OCI-LY7 (cell line): ENCODE measurements at regions not wholly inside any gene's neighbourhood (a gene's known extent, or its start where the extent isn't known, plus 50 kb on each side); places are given as distances from the start of the nearest gene placed in this dataset.

ENCODE experiments used
- BruUV-seq: library from RNA; stranded (reverse); fragments of 400-500 nt; replicated peaks from 2 replicates; lab custom pipeline; 2021; lab: Mats Ljungman, UMichigan
- CTCF ChIA-PET: fragments of 300-600 bp; sonication (Branson Sonifier 250); formaldehyde crosslinking; loops from one replicate; lab custom pipeline; 2022; ENCODE audit warnings: antibody characterized with exemption; ENCODE audit not compliant: unreplicated experiment; lab: Charles Lee
- POLR2A ChIA-PET: fragments of 300-600 bp; sonication (Branson Sonifier 250); formaldehyde crosslinking; loops from one replicate; lab custom pipeline; 2022; ENCODE audit warnings: antibody characterized with exemption; lab: Charles Lee
- DNase-seq: peaks from one replicate; pipeline ENCODE4 v3.0.0-alpha.2; 2015; ENCODE audit warnings: low spot score
- H2AFZ ChIP-seq: fragments of 200-600 bp; sonication (generic), shearing (Covaris generic); 2 replicates; pipeline ENCODE4 v1.6.1; 2014; ENCODE audit warnings: mild to moderate bottlenecking, antibody characterized with exemption, low read length, moderate library complexity
- H3K27ac ChIP-seq: fragments of 200-600 bp; sonication (generic); 2 replicates; pipeline ENCODE4 v1.5.1; 2014; ENCODE audit warnings: mixed run types, low read depth, mild to moderate bottlenecking, moderate library complexity, low read length, inconsistent platforms; ENCODE audit not compliant: poor library complexity, severe bottlenecking
- H3K36me3 ChIP-seq: fragments of 200-600 bp; sonication (generic); 2 replicates; pipeline ENCODE4 v1.6.1; 2014; ENCODE audit warnings: mild to moderate bottlenecking, antibody characterized with exemption, low read length, moderate library complexity, mixed read lengths; ENCODE audit not compliant: insufficient read depth
- H3K4me1 ChIP-seq: fragments of 200-600 bp; sonication (generic); 2 replicates; pipeline ENCODE4 v1.5.1; 2014; ENCODE audit warnings: mild to moderate bottlenecking, low read length; ENCODE audit not compliant: insufficient read depth, poor library complexity, severe bottlenecking
- H3K4me2 ChIP-seq: fragments of 200-600 bp; sonication (generic); 2 replicates; pipeline ENCODE4 v1.6.1; 2014; ENCODE audit warnings: mild to moderate bottlenecking, low read length
- H3K4me3 ChIP-seq: fragments of 200-600 bp; sonication (generic); 2 replicates; pipeline ENCODE4 v1.5.1; 2014; ENCODE audit warnings: mild to moderate bottlenecking, low read depth, low read length; ENCODE audit not compliant: poor library complexity, severe bottlenecking
- H3K79me2 ChIP-seq: fragments of 200-600 bp; sonication (generic); 2 replicates; pipeline ENCODE4 v1.6.1; 2016; ENCODE audit warnings: low read depth, mild to moderate bottlenecking, low read length, moderate library complexity, mixed read lengths; ENCODE audit not compliant: insufficient read depth
- H3K9me2 ChIP-seq: fragments of 200-600 bp; sonication (generic); 2 replicates; pipeline ENCODE4 v1.6.1; 2016; ENCODE audit warnings: mild to moderate bottlenecking, low read length, mixed read lengths; ENCODE audit not compliant: insufficient read depth
- H3K9me3 ChIP-seq: fragments of 200-600 bp; sonication (generic); 2 replicates; pipeline ENCODE4 v1.6.1; 2014; ENCODE audit warnings: mild to moderate bottlenecking, mixed run types, low read length, mixed read lengths
- H4K20me1 ChIP-seq: fragments of 200-600 bp; sonication (generic); 2 replicates; pipeline ENCODE4 v1.6.1; 2014; ENCODE audit warnings: mild to moderate bottlenecking, antibody characterized with exemption, low read length, moderate library complexity, mixed read lengths; ENCODE audit not compliant: insufficient read depth
- CTCF ChIP-seq: fragments of 200-600 bp; sonication (generic); conservative IDR thresholded peaks from 2 replicates; pipeline ENCODE4 v1.5.1; 2014; ENCODE audit warnings: mild to moderate bottlenecking, antibody characterized with exemption, low read length, moderate library complexity, mixed read lengths
- EZH2phosphoT487 ChIP-seq: fragments of 200-600 bp; sonication (generic); IDR thresholded peaks from 2 replicates; pipeline ENCODE4 v1.6.1; 2018; ENCODE audit warnings: low read depth, borderline replicate concordance, mild to moderate bottlenecking, mixed run types, antibody characterized with exemption, low read length, moderate library complexity, mixed read lengths
- intact Hi-C: fragments of 100-400 bp; cut with micrococcal nuclease; formaldehyde crosslinking; loops from one replicate; pipeline ENCODE4 v1.10.0; 2022; ENCODE audit not compliant: unreplicated experiment

GRCh38 chr17:14630621-14631020, 329.7 kb downstream of the HS3ST3B1 start:
- ChIA-PET CTCF (no interaction called here), POLR2A (no interaction called here)
- H4K20me1 ChIP-seq, result no peaks in the 10 kb centered on the region
- no peak overlapping the region for H3K4me3 ChIP-seq
- H3K36me3 ChIP-seq, result no peaks in the 10 kb centered on the region
- no peaks in the 10 kb centered on the region for H3K9me3 ChIP-seq
- H3K4me1 ChIP-seq, result peaks cover 9% of the 10 kb centered on the region
- H3K4me2 ChIP-seq, result no peak overlapping the region
- no peak overlapping the region for H3K27ac ChIP-seq
- H2AFZ ChIP-seq, result no peak overlapping the region; the same call in 1 of the 2 replicates
- no peak for TF ChIP-seq CTCF
- BruUV-seq, result no TSS peak
- H3K79me2 ChIP-seq, result no peaks in the 10 kb centered on the region
- no peak for DNase-seq
- intact Hi-C loops, result no loop called here
- H3K9me2 ChIP-seq, result no peaks in the 10 kb centered on the region

- CTCF ChIA-PET, result no interaction called here
- BruUV-seq, result no TSS peak
Observed at GRCh38 chr17:14630046-14630445, 329.2 kb downstream of the HS3ST3B1 start.

More at GRCh38 chr17:14630046-14630445, 329.2 kb downstream of the HS3ST3B1 start:
- intact Hi-C loops, result no loop called here
- H3K79me2 ChIP-seq, result no peaks in the 10 kb centered on the region
- no peak overlapping the region for H3K4me2 ChIP-seq
- no peak for TF ChIP-seq CTCF
- TF ChIP-seq EZH2phosphoT487, result no peak
- no peak overlapping the region for H3K4me3 ChIP-seq
- H3K36me3 ChIP-seq, result no peaks in the 10 kb centered on the region; the same call in 1 of the 2 replicates
- no peaks in the 10 kb centered on the region for H4K20me1 ChIP-seq
- no peak overlapping the region for H3K27ac ChIP-seq
- H3K9me2 ChIP-seq, result no peaks in the 10 kb centered on the region
- POLR2A ChIA-PET, result no interaction called here
- no peak for DNase-seq
- H2AFZ ChIP-seq, result 0 out of 2 replicates have a peak overlapping the region, but pooled peaks have one; percentile 5
- H3K4me1 ChIP-seq, result peaks cover 9% of the 10 kb centered on the region
- no peaks in the 10 kb centered on the region for H3K9me3 ChIP-seq
